CD4-positive, alpha-beta T cell (primary cell): ENCODE measurements at regions not wholly inside any gene's neighbourhood (a gene's known extent, or its start where the extent isn't known, plus 50 kb on each side); places are given as distances from the start of the nearest gene placed in this dataset.

Experiments used
- ATAC-seq: fragments of 200-7000 bp; cut with Tn5 transposase; one replicate; pipeline ENCODE4 v1.10.0; 2022; ENCODE audit warnings: mild to moderate bottlenecking; ENCODE audit not compliant: poor library complexity
- CTCF ChIA-PET: fragments of 350-600 bp; sonication (Branson Sonifier 250); formaldehyde crosslinking; loops from one replicate; lab custom pipeline; 2021; ENCODE audit warnings: antibody characterized with exemption, inconsistent platforms; lab: Charles Lee
- POLR2A ChIA-PET: fragments of 350-600 bp; sonication (Branson Sonifier 250); formaldehyde crosslinking; loops from one replicate; lab custom pipeline; 2021; ENCODE audit warnings: antibody characterized with exemption, inconsistent platforms; lab: Charles Lee
- DNase-seq, 14 experiments: peaks; one replicate each; pipeline ENCODE4 v3.0.0-alpha.2; 2013 to 2020; ENCODE audit warnings: mixed read lengths in 2 of 14
- H3K27ac ChIP-seq, 2 donors: one replicate each; pipeline versions ENCODE4 v1.5.1 to v1.7.0; 2013; ENCODE audit warnings: low read length in 2 of 2, low read depth in 1 of 2, mild to moderate bottlenecking in 1 of 2
- H3K27me3 ChIP-seq, 2 experiments: 1 replicate in 1 of 2; 2 replicates in 1 of 2; pipeline versions ENCODE4 v1.6.1 to v1.7.0; 2013; ENCODE audit warnings: low read length in 2 of 2, control low read depth in 1 of 2, mild to moderate bottlenecking in 1 of 2, moderate library complexity in 1 of 2; ENCODE audit not compliant: insufficient read depth in 2 of 2, control insufficient read depth in 1 of 2
- H3K36me3 ChIP-seq: one replicate; pipeline ENCODE4 v1.6.1; 2013; ENCODE audit warnings: low read length, control low read depth; ENCODE audit not compliant: insufficient read depth
- H3K4me1 ChIP-seq: one replicate; pipeline ENCODE4 v1.6.1; 2013; ENCODE audit warnings: low read length, control low read depth; ENCODE audit not compliant: insufficient read depth
- H3K4me3 ChIP-seq: one replicate; pipeline ENCODE4 v1.5.1; 2013; ENCODE audit warnings: mild to moderate bottlenecking, low read length, moderate library complexity
- H3K9me3 ChIP-seq, 2 experiments: 1 replicate in 1 of 2; 2 replicates in 1 of 2; pipeline versions ENCODE4 v1.6.1 to v1.7.0; 2013; ENCODE audit warnings: low read length in 2 of 2, mild to moderate bottlenecking in 2 of 2, control low read depth in 1 of 2, moderate library complexity in 1 of 2; ENCODE audit not compliant: control insufficient read depth in 1 of 2, insufficient read depth in 1 of 2
- H3K27ac Mint-ChIP-seq: one replicate; pipeline ENCODE4 v1.8.0; 2020; ENCODE audit warnings: mixed read lengths
- H3K27me3 Mint-ChIP-seq: one replicate; pipeline ENCODE4 v1.8.0; 2021; ENCODE audit warnings: mixed read lengths
- H3K36me3 Mint-ChIP-seq: one replicate; pipeline ENCODE4 v1.8.0; 2021; ENCODE audit warnings: low read depth, mixed read lengths
- H3K4me1 Mint-ChIP-seq: one replicate; pipeline ENCODE4 v1.8.0; 2021; ENCODE audit warnings: low read depth, mixed read lengths
- H3K4me3 Mint-ChIP-seq: one replicate; pipeline ENCODE4 v1.8.0; 2020; ENCODE audit warnings: mild to moderate bottlenecking, mixed read lengths
- H3K9me3 Mint-ChIP-seq: one replicate; pipeline ENCODE4 v1.8.0; 2020; ENCODE audit warnings: mixed read lengths
- intact Hi-C, 2 experiments: fragments of 100-400 bp; cut with DNase I in 1 of 2; cut with micrococcal nuclease in 1 of 2; formaldehyde crosslinking; loops; one replicate each; pipeline versions ENCODE4 v1.15.1 to v1.9.0; 2023 to 2025; cut with DNase I, micrococcal nuclease
- TF ChIP-seq, protein P1 (sequence below): fragments of 200-600 bp; IDR thresholded peaks from one replicate; pipeline ENCODE4 v1.8.0; 2022; ENCODE audit warnings: antibody characterized with exemption, mild to moderate bottlenecking

DNA sequence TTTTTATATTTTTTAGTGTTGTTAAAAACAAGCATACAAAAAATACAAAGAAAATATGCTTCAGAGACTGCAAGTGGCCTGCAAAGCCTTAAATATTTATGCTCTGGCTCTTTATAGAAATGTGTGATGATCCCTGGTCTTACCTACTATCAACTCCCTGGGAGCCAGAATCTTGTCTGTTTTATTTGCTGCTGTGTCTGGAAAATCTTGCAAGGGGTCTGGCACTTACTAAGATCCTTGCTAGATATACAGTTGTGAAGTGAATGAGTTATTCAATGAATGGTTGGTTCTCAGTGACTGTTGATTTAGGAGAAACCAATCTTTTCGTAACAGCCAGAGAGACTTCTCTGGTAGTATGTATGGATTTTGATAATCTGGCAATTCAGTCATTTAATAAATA, 521.0 kb upstream of the CFAP20DC start:
- DNase-seq (no peak), ATAC-seq (no peak)
- Histone ChIP-seq H3K4me1 (peaks cover 5% of the 10 kb centered on the region), H3K27me3 (no peaks in the 10 kb centered on the region), H3K27ac (no peak overlapping the region), H3K4me3 (no peak overlapping the region), H3K36me3 (no peaks in the 10 kb centered on the region), H3K9me3 (no peaks in the 10 kb centered on the region)
- TF ChIP-seq, protein P1, sequence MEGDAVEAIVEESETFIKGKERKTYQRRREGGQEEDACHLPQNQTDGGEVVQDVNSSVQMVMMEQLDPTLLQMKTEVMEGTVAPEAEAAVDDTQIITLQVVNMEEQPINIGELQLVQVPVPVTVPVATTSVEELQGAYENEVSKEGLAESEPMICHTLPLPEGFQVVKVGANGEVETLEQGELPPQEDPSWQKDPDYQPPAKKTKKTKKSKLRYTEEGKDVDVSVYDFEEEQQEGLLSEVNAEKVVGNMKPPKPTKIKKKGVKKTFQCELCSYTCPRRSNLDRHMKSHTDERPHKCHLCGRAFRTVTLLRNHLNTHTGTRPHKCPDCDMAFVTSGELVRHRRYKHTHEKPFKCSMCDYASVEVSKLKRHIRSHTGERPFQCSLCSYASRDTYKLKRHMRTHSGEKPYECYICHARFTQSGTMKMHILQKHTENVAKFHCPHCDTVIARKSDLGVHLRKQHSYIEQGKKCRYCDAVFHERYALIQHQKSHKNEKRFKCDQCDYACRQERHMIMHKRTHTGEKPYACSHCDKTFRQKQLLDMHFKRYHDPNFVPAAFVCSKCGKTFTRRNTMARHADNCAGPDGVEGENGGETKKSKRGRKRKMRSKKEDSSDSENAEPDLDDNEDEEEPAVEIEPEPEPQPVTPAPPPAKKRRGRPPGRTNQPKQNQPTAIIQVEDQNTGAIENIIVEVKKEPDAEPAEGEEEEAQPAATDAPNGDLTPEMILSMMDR, result no peak
- ChIA-PET POLR2A (no interaction called here), CTCF (no interaction called here)
- Mint-ChIP-seq H3K27me3 (no peaks in the 10 kb centered on the region), H3K9me3 (no peaks in the 10 kb centered on the region), H3K4me1 (peaks cover 14% of the 10 kb centered on the region), H3K4me3 (no peak overlapping the region), H3K27ac (no peak overlapping the region), H3K36me3 (no peaks in the 10 kb centered on the region)
- intact Hi-C loops, result loop anchor here in 1 of 2 experiments (5.0 kb wide), 2 partner anchors 241 to 1376 kb away; no protein-coding TSS in a partner anchor

DNA sequence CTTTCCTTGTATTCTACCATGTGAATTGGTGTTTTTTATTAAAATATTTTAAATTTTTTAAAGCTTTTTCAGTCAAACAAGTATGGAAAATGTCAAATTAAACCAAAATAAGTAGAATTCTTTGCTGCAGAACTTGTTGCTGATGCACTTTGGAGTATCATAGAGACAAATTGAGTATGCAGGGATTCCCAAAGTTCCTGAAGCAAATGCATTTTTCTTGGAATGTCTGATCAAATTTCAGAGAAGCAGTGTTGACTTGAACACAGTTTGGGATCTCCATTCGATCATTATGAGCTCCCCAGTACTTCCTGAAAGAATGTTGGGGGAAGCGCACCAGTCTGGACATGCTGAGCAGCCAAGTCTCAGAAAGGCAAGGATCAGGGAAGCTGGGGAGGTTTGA, 517.8 kb upstream of the CFAP20DC start:
- no peaks in the 10 kb centered on the region for H3K9me3 ChIP-seq
- no peak overlapping the region for H3K4me3 ChIP-seq
- H3K36me3 Mint-ChIP-seq, result no peaks in the 10 kb centered on the region
- POLR2A ChIA-PET, result no interaction called here
- no peaks in the 10 kb centered on the region for H3K27me3 ChIP-seq
- no peaks in the 10 kb centered on the region for H3K4me1 ChIP-seq
- TF ChIP-seq, protein P1, result no peak
- no peak overlapping the region for H3K27ac Mint-ChIP-seq
- H3K9me3 Mint-ChIP-seq, result no peaks in the 10 kb centered on the region
- H3K27me3 Mint-ChIP-seq, result no peaks in the 10 kb centered on the region
- no peak for ATAC-seq
- CTCF ChIA-PET, result no interaction called here
- no peak overlapping the region for H3K27ac ChIP-seq
- no peaks in the 10 kb centered on the region for H3K36me3 ChIP-seq
- peaks cover 11% of the 10 kb centered on the region for H3K4me1 Mint-ChIP-seq
- intact Hi-C loops, result no loop called here
- H3K4me3 Mint-ChIP-seq, result no peak overlapping the region
- DNase-seq, result no peak

DNA sequence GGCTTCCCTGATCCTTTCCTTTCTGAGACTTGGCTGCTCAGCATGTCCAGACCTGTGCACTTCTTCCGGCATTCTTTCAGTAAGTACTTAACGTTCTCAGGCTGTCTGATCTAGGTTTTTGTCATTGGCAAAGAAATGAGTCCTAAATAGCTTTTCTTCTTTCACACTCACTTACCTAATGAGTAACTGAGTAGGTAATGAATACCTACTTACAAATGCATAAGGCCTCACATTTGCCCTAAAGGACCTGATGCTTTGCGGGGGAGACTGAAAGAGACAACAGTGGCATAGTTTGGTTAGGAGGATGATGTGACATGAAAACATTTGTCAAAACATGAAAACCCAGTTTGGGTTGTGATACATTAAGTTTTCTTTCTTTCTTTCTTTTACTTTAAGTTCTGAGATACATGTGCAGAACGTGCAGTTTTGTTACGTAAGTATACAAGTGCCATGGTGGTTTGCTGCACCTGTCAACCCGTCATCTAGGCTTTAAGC, 516.7 kb upstream of the CFAP20DC start:
- no peak overlapping the region for H3K4me3 Mint-ChIP-seq
- ATAC-seq (no peak), DNase-seq (no peak)
- ChIA-PET CTCF (interaction anchor here (1.8 kb wide), 1 partner anchor 9 kb away, joined by 6 read pairs; no protein-coding TSS in a partner anchor), POLR2A (interaction anchor here (0.9 kb wide), 1 partner anchor 115 kb away, joined by 3 read pairs; no protein-coding TSS in a partner anchor)
- H3K4me1 Mint-ChIP-seq, result peaks cover 11% of the 10 kb centered on the region
- H3K27ac Mint-ChIP-seq, result no peak overlapping the region
- Histone ChIP-seq H3K9me3 (no peaks in the 10 kb centered on the region), H3K27ac (no peak overlapping the region), H3K36me3 (no peaks in the 10 kb centered on the region), H3K27me3 (no peaks in the 10 kb centered on the region), H3K4me1 (no peaks in the 10 kb centered on the region), H3K4me3 (no peak overlapping the region)
- TF ChIP-seq, protein P1, result no peak
- H3K9me3 Mint-ChIP-seq, result no peaks in the 10 kb centered on the region
- H3K27me3 Mint-ChIP-seq, result no peaks in the 10 kb centered on the region
- intact Hi-C loops, result no loop called here
- no peaks in the 10 kb centered on the region for H3K36me3 Mint-ChIP-seq
